ENCODE measurements at regions not wholly inside any gene's neighbourhood (a gene's known extent, or its start where the extent isn't known, plus 50 kb on each side); places are given as distances from the start of the nearest gene placed in this dataset.

GRCh38 chr3:40615110-40615915 is 90.6 kb downstream of the ZNF621 start:
- ChIA-PET CTCF (no interaction called here), POLR2A (no interaction called here)

More at GRCh38 chr3:40615110-40615915, 90.6 kb downstream of the ZNF621 start:
- H3K4me1 ChIP-seq (ENCODE audit: control insufficient read depth, insufficient read depth, low read length), result no peaks in the 10 kb centered on the region
- no peak overlapping the region for H3K27ac ChIP-seq (ENCODE audit: low read length)
- ATAC-seq, result no peak
- no peaks in the 10 kb centered on the region; the same call in 1 of the 2 replicates for H3K27me3 ChIP-seq (ENCODE audit: control insufficient read depth, insufficient read depth, low read length)
- no peaks in the 10 kb centered on the region for H3K9me3 ChIP-seq (ENCODE audit: control insufficient read depth, insufficient read depth, low read depth, low read length)
- BruUV-seq (replicated peaks), result no TSS peak
- in situ Hi-C loops (cut with HindIII; ENCODE audit: low pct_unique_long_range_greater_than_20kb, low sequenced_read_pairs), result no loop called here
- H3K4me3 ChIP-seq (ENCODE audit: low read depth in 2 of 2, low read length in 2 of 2), result no peak overlapping the region
- no peaks in the 10 kb centered on the region for H3K36me3 ChIP-seq (ENCODE audit: control insufficient read depth, insufficient read depth, low read length)
- no peak for TF ChIP-seq REST (IDR thresholded peaks at IDR 0.05; ENCODE audit: insufficient read depth in 1 of 2, low read depth in 2 of 2, low read length in 1 of 2)
- no peak for TF ChIP-seq POLR2AphosphoS5 (IDR thresholded peaks at IDR 0.05; ENCODE audit: low read depth, low read length)
- no peak for TF ChIP-seq SIN3A (IDR thresholded peaks at IDR 0.05; ENCODE audit: borderline replicate concordance, insufficient read depth, low read depth, low read length)
- no peak for TF ChIP-seq CTCF (IDR thresholded peaks at IDR 0.05)
- TF ChIP-seq TCF7L2 (IDR thresholded peaks at IDR 0.05; ENCODE audit: low read depth, low read length), result no peak
- no peak for DNase-seq (ENCODE audit: low read depth, low spot score)
- intact Hi-C loops (cut with micrococcal nuclease; ENCODE audit: unreplicated experiment), result no loop called here
